GM18909 (cell line): ENCODE measurements at regions not wholly inside any gene's neighbourhood (a gene's known extent, or its start where the extent isn't known, plus 50 kb on each side); places are given as distances from the start of the nearest gene placed in this dataset.

Source experiments
- ATAC-seq: cut with Tn5 transposase; IDR thresholded peaks from one replicate; pipeline ENCODE4 v1.9.1; 2021; ENCODE audit warnings: mild to moderate bottlenecking; ENCODE audit not compliant: unreplicated experiment, poor library complexity

DNA sequence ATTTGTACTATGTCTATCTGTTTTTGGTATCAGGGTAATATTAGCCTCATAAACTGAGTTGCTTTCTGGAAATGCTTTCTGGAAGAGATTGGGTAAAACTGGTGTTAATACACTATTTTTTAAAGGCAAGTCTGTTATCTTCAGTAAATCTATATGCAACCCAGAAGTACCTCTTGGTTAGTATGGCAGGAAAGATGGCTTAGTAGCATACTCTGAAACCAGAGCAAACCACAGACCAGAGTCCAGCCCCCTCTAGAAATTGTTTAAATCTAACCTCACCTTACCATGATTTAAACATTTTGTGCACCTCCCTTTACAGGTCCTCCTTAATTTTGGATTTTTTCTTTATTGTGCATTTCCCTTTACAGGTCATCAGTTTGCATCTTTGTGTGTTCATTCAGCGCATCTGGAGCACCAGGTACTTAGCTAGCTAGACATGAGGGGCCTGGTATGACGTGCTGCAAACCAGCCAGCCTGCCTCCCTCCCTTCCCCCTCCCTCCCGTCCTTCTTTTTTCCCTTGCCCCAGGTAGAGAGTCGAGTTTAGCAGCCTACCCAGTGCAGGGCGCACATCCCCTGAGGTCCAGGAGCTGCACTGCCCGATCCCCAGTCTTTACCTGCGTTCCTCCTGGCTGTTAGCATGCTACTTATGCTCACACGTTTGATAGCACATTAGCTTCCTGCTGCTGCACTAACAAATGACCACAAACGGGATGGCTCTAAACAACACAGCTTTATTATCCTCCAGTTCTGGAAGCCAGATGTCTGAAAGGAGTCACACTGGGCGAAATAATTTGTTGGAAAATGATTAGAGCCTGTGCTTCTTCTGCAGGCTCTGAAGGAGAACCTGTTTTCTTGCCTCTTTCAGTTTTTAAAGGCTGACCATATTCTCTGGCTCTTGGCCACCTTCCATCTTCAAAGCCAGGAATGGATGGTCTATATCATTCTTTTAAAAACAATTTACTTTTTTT, 299.9 kb upstream of the HABP2 start:
- ATAC-seq, result no peak

DNA sequence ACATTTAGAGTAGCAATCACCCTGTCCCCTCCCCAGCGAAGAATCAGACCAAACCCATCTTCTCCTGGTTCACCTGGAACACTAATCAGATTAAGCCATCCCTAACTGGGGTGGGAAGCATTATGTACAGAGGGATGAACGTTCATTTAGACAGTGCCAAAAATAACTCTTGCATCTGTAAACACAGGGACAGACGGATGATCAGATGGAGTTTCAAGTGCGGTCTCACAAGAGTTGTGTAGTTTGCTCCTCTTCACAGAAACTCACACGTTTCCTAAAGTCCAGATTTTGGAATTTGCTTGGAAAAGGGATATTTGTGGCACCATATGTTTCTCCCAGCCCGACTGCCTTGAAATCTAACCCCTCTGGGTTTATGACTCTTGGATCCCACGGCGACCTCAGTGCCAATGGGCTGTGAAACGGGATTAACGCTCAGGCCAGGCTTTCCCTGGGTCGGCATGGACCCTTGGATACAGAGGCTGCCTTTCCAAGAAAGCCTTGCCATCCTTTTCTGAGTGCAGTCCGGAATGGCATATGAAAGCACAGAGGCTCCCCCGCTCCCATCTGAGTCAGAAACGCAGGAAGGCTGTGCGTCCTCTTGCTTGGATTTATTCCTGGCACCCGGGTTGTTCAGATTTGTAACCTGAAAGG, 293.2 kb upstream of the HABP2 start:
- no peak for ATAC-seq

DNA sequence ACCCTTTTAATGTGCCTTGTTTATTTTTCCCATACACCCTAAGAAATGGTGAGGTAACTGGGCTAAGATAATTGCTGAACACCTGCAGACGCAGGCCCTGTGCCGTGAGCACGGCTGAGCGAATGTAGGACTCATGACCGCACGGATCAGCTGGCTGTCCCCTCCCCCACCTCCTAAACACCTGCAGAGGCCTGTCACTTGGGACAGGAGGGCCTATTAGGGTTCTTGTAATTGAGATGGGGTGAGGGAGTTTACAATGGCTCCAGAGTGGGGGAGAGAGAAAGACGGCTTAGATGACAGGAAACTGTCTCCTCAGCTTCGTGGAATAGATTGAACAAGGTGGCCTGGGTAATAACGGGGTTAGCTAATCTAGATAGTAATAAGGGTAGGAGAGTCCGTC, 291.7 kb upstream of the HABP2 start:
- no peak for ATAC-seq

DNA sequence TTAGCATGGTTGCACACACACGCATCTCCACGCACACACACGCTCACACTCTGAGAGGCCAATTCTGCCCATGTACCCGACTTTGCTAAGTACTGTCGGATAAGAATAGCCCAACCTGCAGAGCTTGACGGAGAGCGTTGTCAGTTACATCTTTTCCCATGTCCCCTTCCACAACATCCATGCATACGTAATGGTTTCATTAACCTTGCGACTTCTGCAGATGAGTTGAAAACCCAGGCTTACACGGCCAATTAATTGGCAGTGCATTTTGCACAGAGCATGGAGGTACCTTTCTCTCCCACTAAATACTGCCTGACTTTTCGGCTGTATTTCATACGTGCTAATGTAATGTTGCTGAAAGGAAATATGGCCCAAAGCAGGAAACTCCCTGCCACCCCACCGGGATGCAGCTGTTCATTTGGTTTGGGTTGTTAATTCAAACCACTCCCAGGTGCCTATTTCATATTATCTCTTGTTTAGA, 291.2 kb upstream of the HABP2 start:
- ATAC-seq, result no peak

DNA sequence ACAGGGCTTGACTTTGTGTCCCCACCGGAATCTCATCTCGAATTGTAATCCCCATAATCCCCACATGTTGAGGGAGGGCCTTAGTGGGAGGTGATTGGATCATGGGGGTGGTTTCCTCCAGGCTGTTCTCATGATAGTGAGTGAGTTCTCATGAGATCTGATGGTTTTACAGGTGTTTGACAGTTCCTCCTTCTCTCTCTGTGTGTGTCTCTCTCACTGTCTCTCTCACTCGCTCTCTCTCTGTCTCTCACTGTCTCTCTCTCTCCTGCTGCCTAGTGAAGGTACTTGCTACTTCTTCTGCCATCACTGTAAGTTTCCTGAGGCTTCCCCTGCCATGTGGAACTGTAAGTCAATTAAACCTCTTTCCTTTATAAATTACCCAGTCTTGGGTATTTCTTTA, 289.8 kb upstream of the HABP2 start:
- no peak for ATAC-seq

DNA sequence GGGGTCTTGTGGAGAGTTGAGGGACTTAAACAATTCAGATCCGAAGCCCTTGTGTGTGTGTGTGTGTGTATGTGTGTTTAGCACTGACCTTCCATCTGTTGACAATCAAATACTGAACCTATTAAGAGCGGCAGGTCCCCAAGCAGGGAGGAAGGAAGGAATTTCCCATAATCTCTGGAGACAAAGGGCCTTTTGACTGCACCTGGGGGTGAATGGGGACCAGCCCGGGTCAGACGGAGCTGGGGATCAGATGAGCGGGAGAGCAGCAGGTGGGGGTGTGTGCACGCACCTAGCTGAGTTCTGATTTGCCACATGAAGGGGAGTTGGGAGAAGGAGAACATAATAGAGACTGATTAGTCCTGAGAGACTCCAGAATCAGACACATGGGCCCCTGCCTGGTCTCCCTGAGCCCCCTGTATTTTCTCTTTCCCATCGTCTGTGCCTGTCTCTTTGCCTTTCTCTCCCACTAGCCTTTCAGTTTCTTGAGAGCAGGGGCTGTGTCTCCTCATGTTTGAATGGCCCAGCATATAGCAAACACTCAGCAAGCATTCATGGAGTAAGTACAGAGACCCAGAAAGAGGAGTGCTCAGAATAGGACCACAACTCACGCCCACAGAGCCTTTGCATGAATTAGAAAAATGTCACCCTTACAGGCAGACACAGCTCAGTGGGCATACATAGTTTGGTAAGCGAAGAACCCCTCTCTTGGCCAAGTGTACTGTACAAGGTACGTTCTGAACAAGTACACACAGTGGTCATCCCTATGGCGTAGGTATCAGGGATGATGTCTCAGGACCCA, 288.3 kb upstream of the HABP2 start:
- no peak for ATAC-seq

DNA sequence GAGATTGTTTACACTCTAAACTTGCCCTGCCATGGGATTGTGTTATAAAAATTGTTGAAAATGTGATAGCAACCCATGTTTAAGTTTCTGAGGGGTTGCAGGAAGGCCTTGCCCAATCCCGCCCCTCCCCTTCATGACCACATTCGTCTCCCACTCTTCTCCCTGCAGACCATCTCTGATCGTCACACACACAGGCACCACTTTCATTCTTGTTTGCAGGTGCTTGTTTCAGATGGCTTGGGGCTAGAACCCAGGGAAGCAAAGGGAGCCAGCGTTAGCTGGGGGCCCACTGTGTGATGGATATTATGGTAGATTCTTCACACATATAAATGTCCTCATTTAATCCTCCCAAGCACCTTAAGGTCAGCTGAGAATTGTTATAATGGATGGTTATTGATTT, 286.7 kb upstream of the HABP2 start:
- ATAC-seq, result no peak

DNA sequence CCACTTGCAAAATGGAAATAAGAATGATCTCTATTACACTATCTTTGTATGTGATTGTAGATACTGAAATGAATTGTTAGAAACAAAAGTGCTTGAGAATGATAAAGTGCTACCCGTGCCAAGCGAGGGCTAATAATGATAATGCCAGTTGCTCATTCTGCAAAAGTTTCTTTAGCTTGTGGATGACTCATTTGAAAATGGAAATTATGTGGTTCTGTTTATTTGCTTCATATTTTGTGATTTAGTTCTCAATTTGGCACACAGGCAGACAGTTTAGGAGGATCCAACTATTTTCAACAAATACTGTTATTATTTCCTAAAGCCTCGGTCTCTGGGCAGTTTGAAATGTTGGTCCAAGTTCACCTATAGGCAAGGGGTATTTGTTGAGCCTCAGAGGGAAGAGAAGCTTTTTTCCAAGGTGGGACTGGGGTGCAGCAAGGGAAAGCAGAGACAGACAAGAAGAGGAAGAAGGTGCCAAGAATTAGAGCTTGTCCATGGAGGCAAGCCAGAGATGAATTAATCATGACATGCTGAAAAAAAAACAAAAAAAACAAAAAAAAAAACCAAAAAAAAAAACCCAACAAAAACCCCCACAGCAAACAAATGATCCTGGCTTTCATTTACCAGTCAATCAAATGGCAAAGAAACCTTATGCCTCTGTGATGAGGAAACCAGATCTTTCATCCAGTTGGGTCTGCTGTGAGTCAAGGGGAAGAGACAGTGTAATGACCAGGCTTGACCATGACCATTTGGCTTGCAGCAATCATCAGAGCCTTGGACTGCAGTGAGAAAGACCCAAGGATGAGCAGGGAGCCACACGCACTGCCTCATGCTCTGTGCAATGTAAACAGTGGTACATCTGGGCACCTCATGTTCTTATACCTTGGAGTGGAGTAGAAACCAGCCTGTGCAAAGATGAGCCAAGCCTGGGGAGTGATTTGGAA, 285.0 kb upstream of the HABP2 start:
- no peak for ATAC-seq

DNA sequence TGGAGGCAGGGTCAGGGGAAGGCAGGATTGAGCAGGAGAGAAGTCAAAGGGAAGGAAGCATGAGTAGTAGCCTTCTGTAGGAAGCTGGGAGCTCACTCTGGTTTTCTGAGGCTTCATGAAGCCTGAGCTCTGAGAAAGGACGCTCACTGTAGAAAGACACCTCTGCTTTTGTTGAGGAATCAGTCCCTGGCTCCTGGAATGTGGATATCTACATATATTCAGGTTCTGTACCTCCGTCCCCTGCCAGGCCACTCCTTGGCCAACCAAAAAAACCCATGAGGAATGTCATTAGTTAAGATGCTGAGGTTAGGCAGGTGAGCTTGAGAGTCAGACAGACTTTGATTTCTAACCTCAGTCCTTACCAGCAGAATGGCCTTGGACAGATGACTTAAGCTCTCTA, 283.5 kb upstream of the HABP2 start:
- ATAC-seq, result no peak

DNA sequence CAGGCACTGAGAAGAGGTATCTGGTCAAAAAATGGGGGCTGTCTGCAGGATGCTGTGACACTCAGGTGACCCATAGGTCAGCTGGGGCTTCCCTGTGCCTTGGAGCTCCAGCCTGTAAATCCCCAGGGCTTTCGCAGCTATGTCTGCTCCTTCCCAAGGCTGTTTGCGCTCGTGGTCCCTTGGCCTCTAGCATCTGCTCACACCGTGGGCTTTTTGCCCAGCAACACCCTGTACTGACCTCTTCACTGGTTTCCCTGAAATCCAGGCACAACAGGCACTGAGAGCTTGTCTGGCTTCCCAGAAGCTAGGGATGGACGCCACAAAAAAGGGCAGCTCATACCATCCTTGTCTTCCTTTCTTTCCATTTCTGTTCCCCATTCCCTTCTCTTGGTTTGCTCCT, 280.3 kb upstream of the HABP2 start:
- ATAC-seq, result no peak

DNA sequence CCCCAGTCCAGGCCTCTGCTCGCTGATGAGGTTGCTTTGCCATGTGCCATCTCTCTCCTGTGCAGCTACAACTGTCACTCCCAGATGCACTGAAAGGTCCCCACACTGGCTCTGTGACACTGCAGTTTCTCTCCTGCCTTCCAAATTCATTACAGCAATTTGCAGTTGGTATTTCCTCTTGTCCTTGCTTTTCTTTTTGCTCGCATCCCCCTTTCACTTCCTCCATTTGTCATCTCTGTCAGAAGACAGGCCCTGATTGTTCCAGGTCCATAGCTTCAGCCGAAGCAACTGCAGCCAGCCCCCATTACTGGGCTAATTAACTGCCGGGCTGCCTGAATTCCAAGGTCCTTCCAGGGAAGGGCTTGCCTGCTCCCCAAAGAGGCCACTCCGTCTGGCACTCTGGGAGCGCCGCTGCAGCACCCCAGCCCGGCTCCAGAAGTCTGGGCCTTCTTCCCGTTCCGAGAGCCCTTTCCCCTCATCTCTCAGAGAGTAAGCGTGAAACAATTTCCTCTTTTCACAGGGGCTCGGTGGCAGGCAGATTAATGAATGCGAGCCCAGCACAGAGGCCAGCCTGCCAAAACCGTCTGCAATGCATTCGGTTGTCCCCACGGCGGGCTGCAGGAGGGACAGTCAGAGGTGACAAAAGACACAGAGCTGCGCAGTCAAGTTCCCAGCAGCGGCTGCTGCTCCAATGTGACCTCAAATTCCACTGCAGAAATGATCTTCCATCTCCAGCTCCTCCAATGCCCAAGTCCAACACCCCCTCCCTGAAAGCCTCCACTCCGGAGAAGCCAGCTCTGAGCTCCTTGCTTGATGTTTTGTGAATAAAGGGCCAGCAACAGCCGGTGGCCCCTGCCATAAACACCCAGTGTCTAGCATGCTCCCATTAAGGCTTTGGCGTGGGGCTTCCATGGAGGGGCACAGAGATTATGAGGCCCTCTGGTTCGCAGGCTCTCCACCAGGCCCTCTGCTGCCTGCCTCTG, 279.4 kb upstream of the HABP2 start:
- ATAC-seq, result no peak

DNA sequence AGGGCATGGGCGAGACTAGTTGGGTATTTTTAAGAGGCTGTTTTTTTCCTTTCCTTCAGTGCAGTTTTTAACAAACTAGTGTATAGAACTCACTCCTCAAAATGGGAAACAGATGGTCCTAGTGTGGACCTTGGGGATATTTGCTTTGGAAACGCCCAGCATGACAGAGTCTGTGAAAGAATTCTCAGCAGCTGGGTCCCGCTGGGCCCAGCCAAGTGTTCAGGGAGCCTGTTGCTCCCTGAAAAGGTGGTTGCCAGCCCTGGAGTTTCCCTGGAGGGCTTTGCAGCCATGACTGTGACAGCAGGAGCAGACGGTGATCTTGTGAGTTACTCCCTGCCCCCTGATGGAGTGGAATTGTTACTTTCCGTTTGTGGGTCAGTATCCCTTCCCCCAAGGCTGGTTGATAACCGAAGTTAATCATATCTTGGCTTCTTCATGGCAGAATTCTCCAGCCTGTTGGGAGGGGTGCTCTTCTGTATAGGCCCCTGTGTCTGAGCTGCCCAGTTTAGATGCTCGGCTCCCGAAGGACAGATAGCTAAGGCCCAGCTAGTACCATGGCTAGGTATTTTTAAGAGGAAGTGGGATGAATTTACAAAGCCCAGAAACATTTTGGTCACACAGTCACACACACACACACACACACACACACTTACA, 278.6 kb upstream of the HABP2 start:
- no peak for ATAC-seq

DNA sequence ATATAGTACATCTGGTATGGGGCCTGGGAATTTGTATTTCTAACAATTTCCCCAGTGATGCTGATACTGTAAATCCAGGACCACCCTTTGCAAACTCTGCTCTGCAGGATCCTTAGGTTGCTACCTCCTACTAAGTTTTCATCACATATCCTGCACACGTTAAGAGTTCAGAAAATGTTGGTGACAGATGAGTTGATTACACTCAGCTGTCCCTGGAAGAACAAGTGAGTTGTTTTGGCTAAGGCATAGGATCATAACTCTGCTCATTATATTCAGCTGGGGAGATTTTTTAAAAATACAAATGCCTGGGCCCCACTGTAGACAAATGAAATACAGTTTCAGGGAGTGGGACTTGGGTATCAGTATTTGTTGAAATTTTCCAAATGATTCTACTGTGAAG, 274.6 kb upstream of the HABP2 start:
- ATAC-seq, result no peak

DNA sequence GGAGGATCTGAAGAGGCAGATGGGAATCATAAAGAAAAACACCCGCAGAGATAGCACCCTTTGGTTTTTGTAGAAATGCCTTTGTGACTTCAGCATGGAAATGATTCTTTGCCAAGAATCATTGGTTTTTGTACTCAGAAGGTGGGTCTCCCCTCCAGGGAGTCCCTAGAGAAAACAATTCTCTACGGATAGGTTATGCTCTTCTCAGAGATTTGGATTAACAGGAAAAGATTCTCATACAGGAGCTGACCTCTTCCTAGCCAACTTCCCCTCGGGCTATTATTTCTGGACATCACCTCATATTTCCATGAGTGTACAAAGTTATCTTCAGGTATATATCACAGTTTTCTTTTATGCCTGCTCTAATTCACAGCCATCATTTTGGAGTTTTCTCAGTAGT, 274.2 kb upstream of the HABP2 start:
- ATAC-seq, result no peak

DNA sequence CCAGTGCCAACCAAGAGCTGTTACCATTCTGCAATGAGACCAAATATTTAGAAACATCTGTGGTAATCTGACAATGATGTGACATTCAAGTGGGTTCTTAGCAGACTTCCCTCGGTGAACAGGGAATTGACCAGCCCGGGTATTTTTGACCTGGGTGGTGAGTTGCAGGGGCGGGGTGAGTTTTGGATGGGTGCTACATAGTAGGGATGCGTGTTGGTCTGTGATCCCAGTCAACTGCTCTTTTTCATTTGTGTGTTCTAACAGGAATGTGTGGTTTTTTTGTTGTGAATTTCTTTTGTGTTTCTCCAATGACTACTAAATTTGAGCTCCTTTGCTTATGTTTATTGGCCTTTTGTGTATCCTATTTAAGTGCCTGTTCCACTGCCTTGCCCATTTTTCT, 273.6 kb upstream of the HABP2 start:
- no peak for ATAC-seq

DNA sequence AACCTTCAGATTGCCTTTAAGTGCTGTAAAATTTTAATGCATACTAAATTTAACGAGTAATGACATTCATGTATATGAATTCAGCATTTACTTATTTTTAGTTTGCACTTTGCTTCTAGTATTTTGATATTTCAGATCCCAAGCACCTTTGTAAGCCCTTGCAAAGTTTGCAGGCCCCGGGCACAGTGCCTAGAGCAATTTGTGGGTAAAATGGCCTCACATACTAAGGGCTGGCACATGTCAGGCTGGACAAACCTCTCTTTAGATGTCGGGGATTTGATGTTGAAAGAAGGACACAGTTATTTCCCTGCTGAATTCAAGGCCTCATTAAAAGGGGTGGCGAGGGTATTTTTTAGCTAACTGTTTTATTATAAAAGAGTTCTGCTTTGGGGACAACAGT, 270.3 kb upstream of the HABP2 start:
- ATAC-seq, result no peak

DNA sequence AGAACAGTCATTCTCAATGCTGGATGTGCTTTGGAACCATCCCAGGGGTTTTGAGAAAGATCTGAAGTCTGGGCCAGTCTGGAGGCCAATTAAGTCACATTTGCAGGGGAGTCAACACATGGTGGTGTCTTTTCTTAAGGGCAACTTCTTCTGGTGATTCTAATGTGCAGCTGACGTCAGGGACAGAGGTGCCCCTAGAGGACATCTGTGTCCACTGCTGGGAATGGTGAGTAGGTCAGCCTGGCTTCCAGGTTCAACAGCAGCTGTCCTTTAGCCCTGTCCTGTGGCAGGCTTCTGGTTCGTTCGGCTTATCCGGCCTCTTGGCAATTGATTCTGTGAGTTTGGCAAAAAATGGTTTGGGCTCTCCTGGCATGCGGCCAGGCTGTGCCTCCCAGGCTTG, 269.7 kb upstream of the HABP2 start:
- ATAC-seq, result no peak

DNA sequence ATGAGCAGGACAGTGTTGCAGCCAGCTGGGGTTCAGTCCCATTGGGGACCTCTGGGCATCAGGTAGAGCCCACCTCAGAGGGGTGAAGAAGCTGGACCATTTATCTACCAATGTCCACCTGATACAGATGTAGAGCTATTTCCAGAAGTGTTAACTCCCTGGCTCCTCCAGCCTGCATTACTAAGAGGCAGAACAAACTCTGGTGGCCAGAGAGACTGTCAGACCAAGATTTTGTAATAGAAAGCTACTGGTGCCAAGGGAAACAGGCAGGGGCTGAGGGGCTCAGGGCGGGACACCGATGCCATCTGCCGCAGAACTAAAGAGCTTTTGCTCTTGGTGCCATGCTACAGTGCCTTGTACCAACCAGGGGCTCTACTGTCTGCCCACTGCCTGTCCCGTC, 268.2 kb upstream of the HABP2 start:
- ATAC-seq, result no peak
